PC-9 (cell line): ENCODE measurements at regions not wholly inside any gene's neighbourhood (a gene's known extent, or its start where the extent isn't known, plus 50 kb on each side); places are given as distances from the start of the nearest gene placed in this dataset.

Experiments used
- CTCF ChIP-seq: fragments of 200-600 bp; sonication (generic); conservative IDR thresholded peaks from 2 replicates; pipeline ENCODE4 v1.6.1; 2017; ENCODE audit warnings: mixed run types, antibody characterized with exemption, mild to moderate bottlenecking, moderate library complexity
- EZH2 ChIP-seq: fragments of 200-600 bp; sonication (generic); IDR thresholded peaks from 2 replicates; pipeline ENCODE4 v1.8.0; 2017; ENCODE audit warnings: antibody characterized with exemption, low read depth

- TF ChIP-seq CTCF (no peak), EZH2 (no peak)
Measured at GRCh38 chr16:47925811-47926460, 229.9 kb downstream of the ABCC12 start.
